ENCODE measurements at regions not wholly inside any gene's neighbourhood (a gene's known extent, or its start where the extent isn't known, plus 50 kb on each side); places are given as distances from the start of the nearest gene placed in this dataset.

GRCh38 chr14:96931751-96932150 is 134.6 kb downstream of the VRK1 start:
- no peak overlapping the region for H3K4me2 ChIP-seq (ENCODE audit: low read length)
- no peak overlapping the region for H3K4me3 ChIP-seq (ENCODE audit: low read length)
- H3K4me1 ChIP-seq (ENCODE audit: control insufficient read depth, insufficient read depth, low read length): no peaks in the 10 kb centered on the region
- no peaks in the 10 kb centered on the region for H3K9me3 ChIP-seq (replicated peaks; ENCODE audit: low read length)
- H3K27me3 ChIP-seq (ENCODE audit: control insufficient read depth, insufficient read depth, low read length): no peaks in the 10 kb centered on the region
- no peaks in the 10 kb centered on the region for H3K36me3 ChIP-seq (ENCODE audit: insufficient read depth, low read length)
- no peak overlapping the region for H3K9ac ChIP-seq (ENCODE audit: low read depth, low read length)

DNA sequence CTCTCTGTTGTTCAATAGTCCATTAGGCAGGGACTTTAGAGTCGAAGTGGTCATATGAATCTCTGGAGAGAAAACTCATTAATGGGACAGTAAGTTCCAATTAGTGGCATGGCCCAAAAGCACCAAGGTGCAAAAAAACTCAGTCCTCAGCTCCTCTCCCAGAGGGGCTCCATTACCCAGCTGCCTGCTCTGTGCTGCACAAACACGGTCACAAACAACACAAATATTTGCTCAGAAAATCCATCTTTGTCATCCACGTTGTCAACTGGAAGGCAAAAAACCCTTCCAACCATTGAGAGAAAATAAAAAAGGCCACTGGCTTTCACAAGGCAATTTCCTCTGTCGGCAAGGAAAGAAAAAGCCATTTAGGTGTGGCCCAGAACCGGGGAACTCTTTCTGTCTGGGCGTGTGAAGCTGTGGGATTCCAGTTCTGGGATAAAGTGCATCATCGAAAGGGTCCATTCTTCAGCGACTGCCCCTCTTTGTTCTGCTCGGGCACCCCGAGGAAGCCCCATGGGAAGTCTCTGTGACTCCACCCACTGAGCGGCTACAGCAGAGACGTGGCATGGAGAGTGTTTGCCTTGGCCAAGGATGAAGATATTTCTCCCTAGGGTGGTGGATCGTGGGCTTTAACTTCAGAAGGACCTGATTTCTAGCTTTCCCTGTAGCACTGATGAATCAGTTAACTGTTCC is 137.6 kb downstream of the VRK1 start:
- H3K4me2 ChIP-seq (ENCODE audit: low read length): no peak overlapping the region
- no peaks in the 10 kb centered on the region for H3K4me1 ChIP-seq (ENCODE audit: control insufficient read depth, insufficient read depth, low read length)
- H3K9ac ChIP-seq (ENCODE audit: low read depth, low read length): no peak overlapping the region
- no peaks in the 10 kb centered on the region for H3K9me3 ChIP-seq (replicated peaks; ENCODE audit: low read length)
- no peaks in the 10 kb centered on the region for H3K36me3 ChIP-seq (ENCODE audit: insufficient read depth, low read length)
- H3K27me3 ChIP-seq (ENCODE audit: control insufficient read depth, insufficient read depth, low read length): no peaks in the 10 kb centered on the region
- no peak overlapping the region for H3K4me3 ChIP-seq (ENCODE audit: low read length)

GRCh38 chr14:96938946-96939345 is 141.8 kb downstream of the VRK1 start:
- Histone ChIP-seq H3K4me3 (ENCODE audit: low read length) (no peak overlapping the region), H3K9ac (ENCODE audit: low read depth, low read length) (no peak overlapping the region), H3K4me1 (ENCODE audit: control insufficient read depth, insufficient read depth, low read length) (no peaks in the 10 kb centered on the region), H3K36me3 (ENCODE audit: insufficient read depth, low read length) (no peaks in the 10 kb centered on the region), H3K4me2 (ENCODE audit: low read length) (no peak overlapping the region), H3K27me3 (ENCODE audit: control insufficient read depth, insufficient read depth, low read length) (no peaks in the 10 kb centered on the region), H3K9me3 (replicated peaks; ENCODE audit: low read length) (no peaks in the 10 kb centered on the region)

DNA sequence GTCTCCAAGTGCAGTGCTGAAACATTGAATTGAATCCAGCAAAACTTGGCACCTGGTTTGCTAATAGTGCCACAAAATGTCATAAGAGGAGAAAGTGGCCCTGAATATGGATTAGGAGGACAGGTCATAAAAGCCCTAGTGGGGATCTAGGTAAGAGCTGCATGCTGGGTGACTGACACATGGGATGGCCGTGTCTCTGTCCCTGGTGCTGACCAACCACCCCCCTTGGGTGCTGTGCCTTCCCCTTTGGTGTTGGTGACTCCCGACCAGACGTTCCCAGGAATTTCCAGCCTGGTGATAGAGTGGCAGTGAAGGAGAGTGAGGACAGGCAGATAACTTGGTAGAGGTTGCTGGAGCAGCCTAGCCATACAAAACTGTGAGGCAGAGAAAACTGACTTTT is 142.8 kb downstream of the VRK1 start:
- Histone ChIP-seq H3K4me1 (ENCODE audit: control insufficient read depth, insufficient read depth, low read length) (no peaks in the 10 kb centered on the region), H3K36me3 (ENCODE audit: insufficient read depth, low read length) (no peaks in the 10 kb centered on the region), H3K27me3 (ENCODE audit: control insufficient read depth, insufficient read depth, low read length) (no peaks in the 10 kb centered on the region), H3K4me3 (ENCODE audit: low read length) (no peak overlapping the region), H3K4me2 (ENCODE audit: low read length) (no peak overlapping the region), H3K9me3 (replicated peaks; ENCODE audit: low read length) (no peaks in the 10 kb centered on the region), H3K9ac (ENCODE audit: low read depth, low read length) (no peak overlapping the region)

- Histone ChIP-seq H3K36me3 (ENCODE audit: insufficient read depth, low read length) (no peaks in the 10 kb centered on the region), H3K27me3 (ENCODE audit: control insufficient read depth, insufficient read depth, low read length) (no peaks in the 10 kb centered on the region), H3K4me2 (ENCODE audit: low read length) (no peak overlapping the region), H3K4me1 (ENCODE audit: control insufficient read depth, insufficient read depth, low read length) (no peaks in the 10 kb centered on the region), H3K4me3 (ENCODE audit: low read length) (no peak overlapping the region), H3K9me3 (replicated peaks; ENCODE audit: low read length) (no peaks in the 10 kb centered on the region), H3K9ac (ENCODE audit: low read depth, low read length) (no peak overlapping the region)
These were observed 147.1 kb downstream of the VRK1 start for GRCh38 chr14:96944297-96944696.

DNA sequence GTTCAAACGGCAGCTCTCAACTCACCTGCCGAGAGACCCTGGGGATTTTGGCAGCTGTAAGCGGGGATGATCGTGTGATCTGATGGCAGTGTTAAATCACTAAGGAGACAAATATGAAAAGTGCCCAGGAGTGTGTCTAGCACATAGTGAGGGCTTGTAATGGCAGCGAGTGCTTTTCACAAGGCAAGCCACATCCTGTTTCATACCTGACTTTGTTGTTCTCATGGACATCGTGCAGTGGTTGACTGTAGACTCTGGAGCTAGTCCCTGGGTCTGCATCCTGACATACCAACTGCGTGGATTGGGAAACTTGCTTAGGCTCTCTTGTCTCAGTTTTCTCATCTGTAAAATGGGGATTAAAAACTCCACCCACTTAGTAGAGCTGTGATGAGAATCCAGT is 148.5 kb downstream of the VRK1 start:
- Histone ChIP-seq H3K9ac (ENCODE audit: low read depth, low read length) (no peak overlapping the region), H3K27me3 (ENCODE audit: control insufficient read depth, insufficient read depth, low read length) (no peaks in the 10 kb centered on the region), H3K4me1 (ENCODE audit: control insufficient read depth, insufficient read depth, low read length) (no peaks in the 10 kb centered on the region), H3K4me3 (ENCODE audit: low read length) (no peak overlapping the region), H3K36me3 (ENCODE audit: insufficient read depth, low read length) (no peaks in the 10 kb centered on the region), H3K4me2 (ENCODE audit: low read length) (no peak overlapping the region), H3K9me3 (replicated peaks; ENCODE audit: low read length) (no peaks in the 10 kb centered on the region)

DNA sequence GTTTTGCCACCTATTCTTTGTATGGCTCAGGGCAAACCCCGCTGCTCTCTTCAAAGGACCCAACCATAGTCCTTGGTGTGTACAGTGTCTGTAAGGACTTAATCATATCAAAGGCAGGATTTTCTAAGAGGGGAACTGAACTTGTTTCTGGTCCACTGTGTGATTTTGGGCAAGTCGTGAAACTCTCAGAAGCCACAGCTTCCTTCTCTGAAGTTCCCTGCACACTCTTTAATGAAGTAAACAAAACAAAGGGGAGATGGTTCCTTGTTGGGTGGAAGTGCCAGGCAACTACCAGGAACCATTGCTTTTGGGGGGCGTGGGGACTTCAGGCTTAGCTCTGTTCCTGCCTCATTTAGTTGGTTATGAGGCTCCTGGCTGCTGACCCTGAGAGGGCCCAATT is 152.4 kb downstream of the VRK1 start:
- no peak overlapping the region for H3K9ac ChIP-seq (ENCODE audit: low read depth, low read length)
- no peak overlapping the region for H3K4me3 ChIP-seq (ENCODE audit: low read length)
- no peak overlapping the region for H3K4me2 ChIP-seq (ENCODE audit: low read length)
- no peaks in the 10 kb centered on the region for H3K27me3 ChIP-seq (ENCODE audit: control insufficient read depth, insufficient read depth, low read length)
- no peaks in the 10 kb centered on the region for H3K36me3 ChIP-seq (ENCODE audit: insufficient read depth, low read length)
- no peaks in the 10 kb centered on the region for H3K9me3 ChIP-seq (replicated peaks; ENCODE audit: low read length)
- no peaks in the 10 kb centered on the region for H3K4me1 ChIP-seq (ENCODE audit: control insufficient read depth, insufficient read depth, low read length)

DNA sequence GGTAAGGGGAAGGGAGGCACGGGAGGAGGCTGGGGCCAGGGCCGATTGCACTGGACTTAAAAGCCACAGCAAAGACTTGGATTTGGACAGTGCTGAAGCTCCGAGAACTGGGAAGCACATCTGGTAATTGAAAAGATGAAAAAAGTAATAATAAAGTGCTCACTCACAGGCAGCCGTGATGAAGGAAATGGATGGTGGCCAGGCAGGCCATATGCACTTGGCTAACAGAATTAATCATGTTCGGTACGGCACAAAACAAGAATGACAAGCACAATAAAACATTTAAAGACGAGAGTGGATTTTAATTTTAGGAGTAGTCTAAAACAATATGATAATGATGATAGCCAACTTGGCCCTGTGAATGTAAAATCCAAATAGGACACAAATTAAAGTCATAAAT is 154.3 kb downstream of the VRK1 start:
- Histone ChIP-seq H3K27me3 (ENCODE audit: control insufficient read depth, insufficient read depth, low read length) (no peaks in the 10 kb centered on the region), H3K9me3 (replicated peaks; ENCODE audit: low read length) (no peaks in the 10 kb centered on the region), H3K4me1 (ENCODE audit: control insufficient read depth, insufficient read depth, low read length) (no peaks in the 10 kb centered on the region), H3K36me3 (ENCODE audit: insufficient read depth, low read length) (no peaks in the 10 kb centered on the region), H3K9ac (ENCODE audit: low read depth, low read length) (no peak overlapping the region), H3K4me3 (ENCODE audit: low read length) (no peak overlapping the region), H3K4me2 (ENCODE audit: low read length) (no peak overlapping the region)

DNA sequence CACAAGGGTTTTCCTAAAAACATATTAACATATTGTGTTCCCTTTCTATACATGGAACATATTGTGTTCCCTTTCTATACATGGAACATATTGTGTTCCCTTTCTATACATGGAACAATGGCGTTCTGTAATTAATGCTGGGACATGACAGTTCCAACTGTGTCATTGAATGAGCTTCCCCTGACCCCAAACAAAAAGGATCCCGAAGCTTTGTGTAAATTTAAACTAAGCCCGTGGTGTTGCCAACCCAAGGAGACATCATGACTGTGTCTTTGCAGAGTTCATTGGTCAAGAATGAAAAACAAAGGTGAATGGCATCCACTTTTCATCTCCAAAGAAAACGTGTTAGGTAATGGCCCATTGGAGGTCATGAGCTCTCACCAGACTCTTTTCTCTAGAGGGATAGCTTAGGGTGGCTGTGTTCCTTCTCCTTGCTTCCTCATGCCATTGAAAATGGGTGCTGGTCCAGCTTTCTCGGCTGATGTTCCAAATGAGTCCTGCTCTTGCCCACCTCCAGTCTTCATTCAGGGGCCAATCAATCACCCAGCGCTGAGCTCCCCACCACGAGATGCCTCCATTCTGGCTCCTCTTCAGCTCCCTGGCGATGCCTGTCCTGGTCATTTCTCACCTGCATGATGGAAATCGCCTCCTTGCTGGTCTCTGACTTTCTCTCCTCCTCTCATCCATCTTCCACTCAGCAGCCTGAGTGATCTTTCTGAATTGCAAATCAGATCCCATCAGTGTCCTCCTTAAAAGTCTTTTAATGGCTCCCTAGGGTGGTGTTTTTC is 156.1 kb downstream of the VRK1 start:
- Histone ChIP-seq H3K4me1 (ENCODE audit: control insufficient read depth, insufficient read depth, low read length) (no peaks in the 10 kb centered on the region), H3K9me3 (replicated peaks; ENCODE audit: low read length) (no peaks in the 10 kb centered on the region), H3K27me3 (ENCODE audit: control insufficient read depth, insufficient read depth, low read length) (no peaks in the 10 kb centered on the region), H3K36me3 (ENCODE audit: insufficient read depth, low read length) (no peaks in the 10 kb centered on the region), H3K4me2 (ENCODE audit: low read length) (no peak overlapping the region), H3K9ac (ENCODE audit: low read depth, low read length) (no peak overlapping the region), H3K4me3 (ENCODE audit: low read length) (no peak overlapping the region)

GRCh38 chr14:96953875-96954185 is 156.6 kb downstream of the VRK1 start:
- H3K4me1 ChIP-seq (ENCODE audit: control insufficient read depth, insufficient read depth, low read length): no peaks in the 10 kb centered on the region
- no peak overlapping the region for H3K4me2 ChIP-seq (ENCODE audit: low read length)
- H3K36me3 ChIP-seq (ENCODE audit: insufficient read depth, low read length): no peaks in the 10 kb centered on the region
- H3K4me3 ChIP-seq (ENCODE audit: low read length): no peak overlapping the region
- no peak overlapping the region for H3K9ac ChIP-seq (ENCODE audit: low read depth, low read length)
- H3K27me3 ChIP-seq (ENCODE audit: control insufficient read depth, insufficient read depth, low read length): no peaks in the 10 kb centered on the region
- H3K9me3 ChIP-seq (replicated peaks; ENCODE audit: low read length): no peaks in the 10 kb centered on the region

DNA sequence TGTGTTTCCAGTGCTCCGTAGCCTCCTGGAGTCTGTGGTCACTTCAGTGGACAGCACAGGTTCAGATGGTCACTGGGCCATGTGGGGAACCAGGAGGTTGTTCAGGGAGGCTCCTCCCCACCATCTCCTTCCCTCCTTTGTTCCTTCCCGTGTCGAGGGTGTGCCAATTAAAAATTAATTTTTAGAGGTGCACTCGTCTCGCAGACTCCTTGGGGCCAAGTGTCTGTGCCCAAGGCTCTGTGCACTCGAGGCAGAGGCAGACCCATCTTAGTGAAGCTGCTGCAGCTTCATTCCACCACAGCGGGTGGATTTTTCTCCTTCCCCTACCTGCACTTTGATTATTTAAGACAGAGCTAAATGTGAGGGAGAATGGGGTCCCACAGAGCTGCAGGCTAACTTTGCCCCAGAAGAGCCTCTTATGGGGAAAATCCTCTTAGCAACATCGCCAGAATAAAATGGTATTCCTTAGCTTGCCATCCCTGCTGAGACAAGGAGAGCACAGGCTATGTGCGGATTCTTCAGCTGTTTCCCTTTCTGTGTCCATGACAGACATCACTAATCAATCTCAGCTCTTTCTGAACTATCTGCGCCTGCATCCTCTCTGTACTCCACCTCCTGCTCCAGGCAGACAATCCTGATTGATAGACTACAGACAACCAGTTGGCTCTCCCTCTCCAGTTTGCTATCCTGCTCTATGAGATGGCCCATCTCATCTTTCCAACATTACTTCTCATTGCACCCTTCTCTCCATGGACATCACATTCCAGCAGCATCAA is 159.5 kb downstream of the VRK1 start:
- Histone ChIP-seq H3K4me2 (ENCODE audit: low read length) (no peak overlapping the region), H3K9ac (ENCODE audit: low read depth, low read length) (no peak overlapping the region), H3K4me3 (ENCODE audit: low read length) (no peak overlapping the region), H3K9me3 (replicated peaks; ENCODE audit: low read length) (no peaks in the 10 kb centered on the region), H3K4me1 (ENCODE audit: control insufficient read depth, insufficient read depth, low read length) (no peaks in the 10 kb centered on the region), H3K36me3 (ENCODE audit: insufficient read depth, low read length) (no peaks in the 10 kb centered on the region), H3K27me3 (ENCODE audit: control insufficient read depth, insufficient read depth, low read length) (no peaks in the 10 kb centered on the region)

Measured in skeletal muscle satellite cell (primary cell).